GM21825 (cell line): ENCODE measurements at regions not wholly inside any gene's neighbourhood (a gene's known extent, or its start where the extent isn't known, plus 50 kb on each side); places are given as distances from the start of the nearest gene placed in this dataset.

Experiments used
- ATAC-seq: cut with Tn5 transposase; IDR thresholded peaks from one replicate; pipeline ENCODE4 v1.9.1; 2021; ENCODE audit warnings: mild to moderate bottlenecking, moderate library complexity; ENCODE audit not compliant: unreplicated experiment

DNA sequence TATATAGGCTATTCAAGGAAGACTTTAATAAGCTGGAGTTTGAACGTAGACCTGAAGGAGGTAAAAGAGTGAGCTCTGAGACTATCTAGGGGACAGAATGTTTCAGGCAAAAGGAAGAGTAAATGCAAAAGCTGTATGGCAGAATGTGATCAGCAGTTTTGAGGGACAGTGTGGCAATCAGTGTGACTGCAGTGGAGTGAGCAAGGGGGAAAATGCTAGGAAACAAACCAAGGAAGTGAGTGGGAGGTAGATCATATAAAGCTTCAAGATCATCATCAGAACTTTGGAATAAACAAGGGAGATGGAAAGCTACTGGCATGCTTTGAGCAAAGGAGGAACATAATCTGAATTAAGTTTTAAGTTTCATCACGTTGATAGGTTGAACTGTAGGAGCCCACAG is 67.5 kb upstream of the BTG1 start:
- no peak for ATAC-seq

DNA sequence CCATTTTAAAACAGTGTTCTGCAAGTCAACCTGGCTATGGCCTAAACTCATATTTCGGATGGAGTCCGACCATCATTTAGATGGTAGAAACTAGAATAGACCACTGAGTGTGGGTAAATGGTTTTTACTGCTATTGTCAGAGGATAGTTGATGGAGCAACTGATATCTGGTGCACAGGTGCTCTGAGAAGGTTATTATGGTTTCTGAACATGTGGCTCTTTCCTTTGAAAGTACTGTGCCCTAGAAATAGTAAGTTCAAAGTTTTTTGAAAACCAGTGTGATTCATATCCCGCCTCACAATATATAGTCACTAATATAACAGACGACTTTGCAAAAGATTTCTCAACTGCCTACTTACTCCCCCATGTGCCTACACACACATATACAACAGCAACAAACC is 64.4 kb upstream of the BTG1 start:
- no peak for ATAC-seq

DNA sequence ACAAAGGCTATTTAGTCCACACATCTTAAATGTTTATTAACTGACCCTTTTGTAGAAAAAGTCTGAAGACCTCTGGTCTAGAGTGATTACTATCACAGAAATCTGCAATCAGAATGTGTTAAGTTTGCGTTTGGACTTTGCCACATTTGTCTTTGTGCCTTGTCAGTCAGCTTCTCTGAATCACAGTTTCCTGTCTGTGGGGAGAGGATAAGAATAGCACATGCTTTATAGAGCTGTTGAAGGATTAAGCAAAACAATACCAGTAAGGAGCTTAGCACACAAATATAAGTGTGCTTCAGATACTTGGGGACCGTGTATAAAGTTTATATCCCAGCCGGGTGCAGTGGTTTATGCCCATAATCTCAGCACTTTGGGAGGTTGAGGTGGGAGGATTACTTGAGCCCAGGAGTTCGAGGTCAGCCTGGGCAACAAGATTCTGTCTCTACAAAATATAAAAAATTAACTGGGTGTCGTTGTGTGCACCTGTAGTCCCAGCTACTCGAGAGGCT is 63.0 kb upstream of the BTG1 start:
- ATAC-seq, result peak; percentile 85

DNA sequence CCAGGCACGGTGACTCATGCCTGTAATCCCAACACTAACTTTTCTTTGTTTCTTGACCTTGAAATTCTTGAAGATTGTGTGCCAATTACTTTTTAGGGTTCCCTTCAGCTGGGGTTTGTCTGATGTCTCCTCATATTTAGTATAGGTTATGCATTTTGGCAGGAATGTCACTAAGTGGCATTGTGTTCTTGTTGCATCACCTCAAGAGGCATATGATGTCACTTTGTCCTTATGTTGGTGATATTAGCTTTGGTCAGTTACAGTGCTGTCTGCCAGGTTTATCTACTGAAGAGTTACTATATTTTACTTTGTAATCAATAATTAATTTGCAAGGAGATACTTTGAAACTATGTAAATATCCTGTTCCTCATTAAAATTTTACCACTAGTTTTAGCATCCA is 61.0 kb upstream of the BTG1 start:
- ATAC-seq, result no peak

DNA sequence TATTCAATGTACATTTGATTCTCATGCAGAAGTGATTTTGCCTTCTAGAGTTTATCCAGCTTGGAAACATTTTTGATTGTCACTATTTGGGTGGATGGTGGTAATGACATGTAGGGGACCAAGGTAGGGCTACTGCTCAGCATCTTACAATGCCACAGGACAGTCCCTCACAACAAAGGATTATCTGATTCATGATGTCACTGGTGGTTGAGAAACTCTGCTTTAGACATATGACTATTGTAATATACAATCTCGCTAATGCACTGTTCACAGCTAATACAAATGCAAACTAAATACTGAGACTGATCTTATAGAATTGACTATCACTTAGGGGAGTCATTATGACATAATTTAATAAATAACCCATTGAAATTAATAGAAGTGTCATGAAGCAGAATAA is 60.4 kb upstream of the BTG1 start:
- ATAC-seq, result no peak

DNA sequence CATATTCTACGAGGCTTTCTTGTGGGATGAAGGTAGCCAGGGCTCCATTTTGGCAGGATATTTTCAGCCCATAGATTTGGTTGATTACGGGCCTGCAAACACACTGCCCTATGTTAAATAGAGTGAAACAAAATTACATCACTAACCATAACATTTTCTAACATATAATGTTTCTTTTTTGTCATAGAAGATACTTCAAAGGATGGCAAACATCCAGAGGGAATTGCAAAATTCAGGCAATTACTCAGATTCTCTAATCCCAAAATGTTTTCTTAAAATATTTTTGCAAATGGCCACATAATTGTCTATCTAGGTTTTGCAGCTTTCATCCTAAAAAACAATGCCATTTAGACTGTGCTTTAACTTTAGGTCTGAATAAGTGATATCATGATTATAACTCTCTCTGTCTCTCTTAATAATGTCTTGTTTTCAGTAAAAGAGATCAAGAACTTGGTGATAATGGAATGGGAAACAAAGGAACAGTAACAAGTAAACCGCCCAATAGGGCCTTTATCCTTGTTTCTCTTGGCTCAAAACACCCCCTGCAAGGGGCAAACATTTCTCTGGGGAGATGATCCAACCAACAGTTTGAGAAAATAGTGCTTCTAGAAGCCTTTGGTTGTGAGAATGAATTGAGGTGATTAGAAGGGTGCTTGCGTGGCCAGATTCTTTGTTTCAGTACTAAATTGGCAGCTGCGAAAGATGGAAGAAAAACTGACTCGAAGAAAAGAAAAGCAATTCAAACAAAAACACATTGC is 54.4 kb upstream of the BTG1 start:
- ATAC-seq, result no peak

DNA sequence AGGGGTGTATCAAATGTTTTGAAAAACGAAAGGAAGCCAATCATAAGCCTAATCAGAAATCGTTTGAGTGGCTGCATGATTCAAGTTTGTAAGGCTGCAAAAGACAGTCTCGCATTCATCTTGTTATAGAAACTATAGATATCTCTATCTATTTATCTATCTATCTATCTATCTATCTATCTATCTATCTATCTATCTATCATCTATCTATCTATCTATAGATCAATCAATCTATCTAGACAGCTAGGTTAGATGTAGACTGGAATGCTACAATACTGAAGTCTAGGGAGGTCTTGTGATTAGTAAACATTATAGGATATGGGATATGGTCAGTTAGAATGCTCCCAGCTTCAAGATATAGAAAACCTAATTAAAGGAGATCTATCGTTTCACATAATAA is 52.2 kb upstream of the BTG1 start:
- ATAC-seq, result no peak

DNA sequence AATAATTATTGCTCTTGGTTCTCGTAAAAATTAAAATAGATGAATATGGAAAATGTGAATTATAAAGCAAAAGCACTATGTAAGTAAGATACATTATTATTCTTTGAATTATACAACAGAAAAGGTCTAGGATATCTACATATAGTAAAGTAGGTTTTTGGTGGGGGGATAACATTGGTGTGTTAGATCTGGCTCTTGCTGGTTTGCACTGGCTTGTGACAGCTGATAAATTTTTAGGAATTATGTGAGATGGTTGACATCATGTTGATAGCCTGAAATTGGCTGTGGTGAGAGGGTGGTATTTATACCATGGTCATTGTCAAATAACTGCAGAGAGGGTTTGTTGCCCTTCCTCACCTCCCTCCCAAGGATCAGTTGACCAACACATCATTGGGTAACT is 50.7 kb upstream of the BTG1 start:
- no peak for ATAC-seq
